ENCODE measurements at regions not wholly inside any gene's neighbourhood (a gene's known extent, or its start where the extent isn't known, plus 50 kb on each side); places are given as distances from the start of the nearest gene placed in this dataset.
A peak's percentile ranks its signal among the peaks of the same experiment; 100 is the strongest.

- Histone ChIP-seq H3K4me1 (ENCODE audit: control insufficient read depth in 5 of 5, insufficient read depth in 5 of 5, low read length in 5 of 5) (peaks cover 3 to 47% (median 28%) of the 10 kb centered on the region in 5 donors), H3K36me3 (ENCODE audit: control insufficient read depth in 5 of 5, insufficient read depth in 5 of 5, low read length in 5 of 5) (no peaks in the 10 kb centered on the region), H3K9ac (ENCODE audit: low read length in 5 of 5) (no peak overlapping the region), H3K4me3 (ENCODE audit: low read depth in 1 of 5, low read length in 5 of 5) (no peak overlapping the region), H3K27me3 (ENCODE audit: control insufficient read depth in 5 of 5, insufficient read depth in 4 of 5, low read length in 5 of 5) (no peaks in the 10 kb centered on the region), H3K9me3 (ENCODE audit: control insufficient read depth in 5 of 5, low read length in 5 of 5) (no peaks in the 10 kb centered on the region), H3K27ac (ENCODE audit: low read depth, low read length) (no peak overlapping the region)
Measured at GRCh38 chr5:68435611-68436010, 220.1 kb downstream of the PIK3R1 start.

- Histone ChIP-seq H3K36me3 (ENCODE audit: control insufficient read depth in 5 of 5, insufficient read depth in 5 of 5, low read length in 5 of 5) (no peaks in the 10 kb centered on the region), H3K9me3 (ENCODE audit: control insufficient read depth in 5 of 5, low read length in 5 of 5) (no peaks in the 10 kb centered on the region), H3K27me3 (ENCODE audit: control insufficient read depth in 5 of 5, insufficient read depth in 4 of 5, low read length in 5 of 5) (no peaks in the 10 kb centered on the region), H3K4me3 (ENCODE audit: low read depth in 1 of 5, low read length in 5 of 5) (no peak overlapping the region), H3K4me1 (ENCODE audit: control insufficient read depth in 5 of 5, insufficient read depth in 5 of 5, low read length in 5 of 5) (peaks cover 3 to 47% (median 28%) of the 10 kb centered on the region in 5 donors), H3K27ac (ENCODE audit: low read depth, low read length) (no peak overlapping the region), H3K9ac (ENCODE audit: low read length in 5 of 5) (no peak overlapping the region)
Measured at GRCh38 chr5:68436686-68437520, 221.3 kb downstream of the PIK3R1 start.

DNA sequence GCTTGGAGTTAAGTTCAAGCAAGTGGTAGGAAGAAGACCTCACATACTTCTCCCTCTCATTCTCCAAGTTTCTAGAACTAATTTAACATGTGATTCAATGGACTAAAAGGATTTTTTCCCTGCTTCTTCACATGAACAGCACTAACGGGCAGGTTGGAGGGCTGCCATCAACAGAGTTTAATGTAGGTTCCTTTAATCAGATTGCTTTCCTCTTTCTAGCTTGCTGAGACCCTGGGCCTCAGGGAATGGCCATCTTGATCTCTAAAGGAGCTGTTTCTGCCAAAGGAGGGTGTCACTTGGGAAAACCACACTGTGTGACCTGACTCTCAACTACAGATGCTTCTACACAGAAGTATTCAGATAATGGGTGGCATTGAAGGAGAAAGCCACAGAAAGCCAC, 223.3 kb downstream of the PIK3R1 start:
- Histone ChIP-seq H3K36me3 (ENCODE audit: control insufficient read depth in 5 of 5, insufficient read depth in 5 of 5, low read length in 5 of 5) (no peaks in the 10 kb centered on the region), H3K9me3 (ENCODE audit: control insufficient read depth in 5 of 5, low read length in 5 of 5) (no peaks in the 10 kb centered on the region), H3K27me3 (ENCODE audit: control insufficient read depth in 5 of 5, insufficient read depth in 4 of 5, low read length in 5 of 5) (no peaks in the 10 kb centered on the region), H3K4me3 (ENCODE audit: low read depth in 1 of 5, low read length in 5 of 5) (no peak overlapping the region), H3K9ac (ENCODE audit: low read length in 5 of 5) (no peak overlapping the region), H3K4me1 (ENCODE audit: control insufficient read depth in 5 of 5, insufficient read depth in 5 of 5, low read length in 5 of 5) (peaks cover 3 to 31% (median 16%) of the 10 kb centered on the region in 5 donors), H3K27ac (ENCODE audit: low read depth, low read length) (no peak overlapping the region)

GRCh38 chr5:68440245-68440644, 224.7 kb downstream of the PIK3R1 start:
- no peak overlapping the region for H3K9ac ChIP-seq (ENCODE audit: low read length in 5 of 5)
- H3K27ac ChIP-seq (ENCODE audit: low read depth, low read length), result no peak overlapping the region
- no peaks in the 10 kb centered on the region for H3K9me3 ChIP-seq (ENCODE audit: control insufficient read depth in 5 of 5, low read length in 5 of 5)
- H3K27me3 ChIP-seq (ENCODE audit: control insufficient read depth in 5 of 5, insufficient read depth in 4 of 5, low read length in 5 of 5), result no peaks in the 10 kb centered on the region
- H3K4me1 ChIP-seq (ENCODE audit: control insufficient read depth in 5 of 5, insufficient read depth in 5 of 5, low read length in 5 of 5), result peaks cover 0 to 28% (median 18%) of the 10 kb centered on the region in 5 donors
- no peak overlapping the region for H3K4me3 ChIP-seq (ENCODE audit: low read depth in 1 of 5, low read length in 5 of 5)
- no peaks in the 10 kb centered on the region for H3K36me3 ChIP-seq (ENCODE audit: control insufficient read depth in 5 of 5, insufficient read depth in 5 of 5, low read length in 5 of 5)

DNA sequence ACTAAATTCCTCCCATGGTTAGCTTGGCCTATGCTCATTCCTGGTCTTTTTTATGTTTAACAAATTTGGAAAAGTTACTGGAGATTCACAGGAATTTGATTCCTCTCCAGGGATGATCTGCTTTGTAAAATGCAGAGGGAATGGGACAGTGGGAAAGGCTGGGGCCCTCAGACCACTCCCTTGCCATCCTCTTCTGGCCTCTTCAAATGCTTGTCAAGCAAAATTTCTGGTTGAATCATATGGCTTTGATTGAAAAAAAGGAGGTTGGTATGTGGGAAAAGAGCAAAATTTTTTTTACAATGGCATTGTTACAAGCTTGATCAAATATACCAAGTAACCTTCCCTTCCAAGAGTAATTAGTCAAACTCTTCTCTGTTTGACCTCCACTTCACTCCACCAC, 225.1 kb downstream of the PIK3R1 start:
- Histone ChIP-seq H3K9me3 (ENCODE audit: control insufficient read depth in 5 of 5, low read length in 5 of 5) (no peaks in the 10 kb centered on the region), H3K9ac (ENCODE audit: low read length in 5 of 5) (no peak overlapping the region), H3K27ac (ENCODE audit: low read depth, low read length) (no peak overlapping the region), H3K36me3 (ENCODE audit: control insufficient read depth in 5 of 5, insufficient read depth in 5 of 5, low read length in 5 of 5) (no peaks in the 10 kb centered on the region), H3K27me3 (ENCODE audit: control insufficient read depth in 5 of 5, insufficient read depth in 4 of 5, low read length in 5 of 5) (no peaks in the 10 kb centered on the region), H3K4me1 (ENCODE audit: control insufficient read depth in 5 of 5, insufficient read depth in 5 of 5, low read length in 5 of 5) (peaks cover 0 to 25% (median 15%) of the 10 kb centered on the region in 5 donors), H3K4me3 (ENCODE audit: low read depth in 1 of 5, low read length in 5 of 5) (no peak overlapping the region)

GRCh38 chr5:68441309-68442073, 225.9 kb downstream of the PIK3R1 start:
- no peak overlapping the region for H3K27ac ChIP-seq (ENCODE audit: low read depth, low read length)

GRCh38 chr5:68443091-68443490, 227.5 kb downstream of the PIK3R1 start:
- Histone ChIP-seq H3K36me3 (ENCODE audit: control insufficient read depth in 5 of 5, insufficient read depth in 5 of 5, low read length in 5 of 5) (no peaks in the 10 kb centered on the region), H3K4me3 (ENCODE audit: low read depth in 1 of 5, low read length in 5 of 5) (no peak overlapping the region), H3K4me1 (ENCODE audit: control insufficient read depth in 5 of 5, insufficient read depth in 5 of 5, low read length in 5 of 5) (peaks cover 0 to 28% (median 25%) of the 10 kb centered on the region in 5 donors), H3K27me3 (ENCODE audit: control insufficient read depth in 5 of 5, insufficient read depth in 4 of 5, low read length in 5 of 5) (no peaks in the 10 kb centered on the region), H3K9ac (ENCODE audit: low read length in 5 of 5) (no peak overlapping the region), H3K27ac (ENCODE audit: low read depth, low read length) (no peak overlapping the region), H3K9me3 (ENCODE audit: control insufficient read depth in 5 of 5, low read length in 5 of 5) (no peaks in the 10 kb centered on the region)

More at GRCh38 chr5:68441309-68442073, 225.9 kb downstream of the PIK3R1 start:
- H3K4me1 ChIP-seq (ENCODE audit: control insufficient read depth in 5 of 5, insufficient read depth in 5 of 5, low read length in 5 of 5), result peaks cover 0 to 26% (median 17%) of the 10 kb centered on the region in 5 donors
- no peaks in the 10 kb centered on the region for H3K36me3 ChIP-seq (ENCODE audit: control insufficient read depth in 5 of 5, insufficient read depth in 5 of 5, low read length in 5 of 5)
- no peaks in the 10 kb centered on the region for H3K27me3 ChIP-seq (ENCODE audit: control insufficient read depth in 5 of 5, insufficient read depth in 4 of 5, low read length in 5 of 5)
- no peak overlapping the region for H3K4me3 ChIP-seq (ENCODE audit: low read depth in 1 of 5, low read length in 5 of 5)
- H3K9ac ChIP-seq (ENCODE audit: low read length in 5 of 5), result no peak overlapping the region
- no peaks in the 10 kb centered on the region for H3K9me3 ChIP-seq (ENCODE audit: control insufficient read depth in 5 of 5, low read length in 5 of 5)

DNA sequence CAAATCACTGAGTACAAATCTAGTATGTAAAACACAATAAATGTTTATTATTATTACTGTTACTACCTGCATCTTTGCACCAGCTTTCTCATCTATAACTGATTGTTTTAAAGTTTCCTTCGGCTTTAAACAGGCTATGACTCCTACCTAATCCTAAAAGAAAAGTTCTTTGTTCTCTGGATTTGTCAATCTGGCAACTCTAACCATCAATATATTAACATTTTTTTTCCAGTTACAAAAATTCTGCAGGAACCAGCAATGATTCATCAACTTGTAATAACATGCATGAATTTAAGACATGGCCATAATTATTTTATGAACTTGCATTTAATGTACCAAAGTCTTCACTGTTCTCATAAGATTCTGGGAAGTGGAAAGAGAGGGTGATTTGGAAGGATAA, 228.5 kb downstream of the PIK3R1 start:
- Histone ChIP-seq H3K36me3 (ENCODE audit: control insufficient read depth in 5 of 5, insufficient read depth in 5 of 5, low read length in 5 of 5) (no peaks in the 10 kb centered on the region), H3K4me3 (ENCODE audit: low read depth in 1 of 5, low read length in 5 of 5) (no peak overlapping the region), H3K27me3 (ENCODE audit: control insufficient read depth in 5 of 5, insufficient read depth in 4 of 5, low read length in 5 of 5) (no peaks in the 10 kb centered on the region), H3K9ac (ENCODE audit: low read length in 5 of 5) (no peak overlapping the region), H3K4me1 (ENCODE audit: control insufficient read depth in 5 of 5, insufficient read depth in 5 of 5, low read length in 5 of 5) (peaks cover 0 to 22% (median 18%) of the 10 kb centered on the region in 5 donors), H3K27ac (ENCODE audit: low read depth, low read length) (peak overlapping the region; percentile 86), H3K9me3 (ENCODE audit: control insufficient read depth in 5 of 5, low read length in 5 of 5) (no peaks in the 10 kb centered on the region)

- H3K27ac ChIP-seq (ENCODE audit: low read depth, low read length), result peak overlapping the region; percentile 86
- peaks cover 3 to 23% (median 18%) of the 10 kb centered on the region in 5 donors for H3K4me1 ChIP-seq (ENCODE audit: control insufficient read depth in 5 of 5, insufficient read depth in 5 of 5, low read length in 5 of 5)
- H3K9ac ChIP-seq (ENCODE audit: low read length in 5 of 5), result no peak overlapping the region
- H3K9me3 ChIP-seq (ENCODE audit: control insufficient read depth in 5 of 5, low read length in 5 of 5), result no peaks in the 10 kb centered on the region
- no peaks in the 10 kb centered on the region for H3K27me3 ChIP-seq (ENCODE audit: control insufficient read depth in 5 of 5, insufficient read depth in 4 of 5, low read length in 5 of 5)
- H3K36me3 ChIP-seq (ENCODE audit: control insufficient read depth in 5 of 5, insufficient read depth in 5 of 5, low read length in 5 of 5), result no peaks in the 10 kb centered on the region
- H3K4me3 ChIP-seq (ENCODE audit: low read depth in 1 of 5, low read length in 5 of 5), result peak overlapping the region in 2 of 5 donors; percentile 14 to 36
Measured at GRCh38 chr5:68444833-68445232, 229.3 kb downstream of the PIK3R1 start.

Data from subcutaneous abdominal adipose tissue (tissue), 5 donors.